GM18873 (cell line): ENCODE measurements at regions not wholly inside any gene's neighbourhood (a gene's known extent, or its start where the extent isn't known, plus 50 kb on each side); places are given as distances from the start of the nearest gene placed in this dataset.

Experiments used
- ATAC-seq: cut with Tn5 transposase; IDR thresholded peaks from one replicate; pipeline ENCODE4 v1.9.1; 2021; ENCODE audit warnings: mild to moderate bottlenecking, moderate library complexity, moderate number of reproducible peaks; ENCODE audit not compliant: unreplicated experiment, low FRiP score

- no peak for ATAC-seq
These were observed 668.5 kb downstream of the TSN start for GRCh38 chr2:122423934-122424333.

GRCh38 chr2:122433123-122433754 is 677.8 kb downstream of the TSN start:
- no peak for ATAC-seq

GRCh38 chr2:122445003-122445402 is 689.6 kb downstream of the TSN start:
- no peak for ATAC-seq

GRCh38 chr2:122446761-122447160 is 691.3 kb downstream of the TSN start:
- no peak for ATAC-seq

- no peak for ATAC-seq
These were observed 691.8 kb downstream of the TSN start for GRCh38 chr2:122447237-122447636.

GRCh38 chr2:122451040-122451439 is 695.6 kb downstream of the TSN start:
- ATAC-seq = no peak

GRCh38 chr2:122451697-122452096 is 696.2 kb downstream of the TSN start:
- ATAC-seq = no peak

- no peak for ATAC-seq
These were observed 713.7 kb downstream of the TSN start for GRCh38 chr2:122469147-122469546.

- ATAC-seq = no peak
These were observed 716.3 kb downstream of the TSN start for GRCh38 chr2:122471753-122472152.

- no peak for ATAC-seq
These were observed 722.7 kb downstream of the TSN start for GRCh38 chr2:122478117-122478516.

GRCh38 chr2:122478771-122479170 is 723.3 kb downstream of the TSN start:
- no peak for ATAC-seq

- no peak for ATAC-seq
These were observed 725.2 kb downstream of the TSN start for GRCh38 chr2:122480501-122481243.

GRCh38 chr2:122481244-122481622 is 725.8 kb downstream of the TSN start:
- no peak for ATAC-seq

- no peak for ATAC-seq
These were observed 726.3 kb downstream of the TSN start for GRCh38 chr2:122481717-122482116.

- ATAC-seq = no peak
These were observed 730.6 kb downstream of the TSN start for GRCh38 chr2:122486086-122486485.

- ATAC-seq = no peak
These were observed 731.4 kb downstream of the TSN start for GRCh38 chr2:122486705-122487415.

- ATAC-seq = no peak
These were observed 735.6 kb downstream of the TSN start for GRCh38 chr2:122491011-122491410.

- no peak for ATAC-seq
These were observed 745.1 kb downstream of the TSN start for GRCh38 chr2:122500316-122501105.

- ATAC-seq = no peak
These were observed 751.2 kb downstream of the TSN start for GRCh38 chr2:122506620-122507019.

- ATAC-seq = no peak
These were observed 751.8 kb downstream of the TSN start for GRCh38 chr2:122507261-122507660.

GRCh38 chr2:122512091-122512490 is 756.6 kb downstream of the TSN start:
- no peak for ATAC-seq
